HG02798 (cell line): ENCODE measurements at regions not wholly inside any gene's neighbourhood (a gene's known extent, or its start where the extent isn't known, plus 50 kb on each side); places are given as distances from the start of the nearest gene placed in this dataset.

ENCODE experiments used
- ATAC-seq: cut with Tn5 transposase; IDR thresholded peaks from one replicate; pipeline ENCODE4 v1.9.1; 2021; ENCODE audit warnings: mild to moderate bottlenecking; ENCODE audit not compliant: unreplicated experiment, poor library complexity

- ATAC-seq: peak; percentile 80
Observed at GRCh38 chr6:11366183-11366933, 133.9 kb upstream of the NEDD9 start.

GRCh38 chr6:11364971-11365397 lies 132.5 kb upstream of the NEDD9 start:
- ATAC-seq: no peak

- no peak for ATAC-seq
Observed at GRCh38 chr6:11363881-11364576, 131.6 kb upstream of the NEDD9 start.

DNA sequence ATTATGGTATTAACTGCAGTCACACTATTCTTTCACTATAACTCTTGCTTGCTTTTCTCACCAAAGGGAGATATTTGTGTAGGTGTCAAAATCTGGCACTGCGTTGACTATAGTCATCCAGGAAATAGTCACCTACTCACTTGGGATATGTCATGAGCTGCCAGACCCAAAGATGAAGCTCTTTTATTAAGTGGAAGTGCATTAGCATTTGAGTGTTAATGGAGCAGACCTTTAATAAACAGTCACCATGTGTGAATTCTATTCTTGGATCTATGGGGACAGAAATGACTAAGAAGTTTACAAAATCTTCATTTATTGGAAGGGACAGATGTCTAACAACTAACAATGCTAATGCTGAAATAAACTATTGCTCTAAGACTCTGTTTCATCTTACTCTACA lies 130.1 kb upstream of the NEDD9 start:
- no peak for ATAC-seq

DNA sequence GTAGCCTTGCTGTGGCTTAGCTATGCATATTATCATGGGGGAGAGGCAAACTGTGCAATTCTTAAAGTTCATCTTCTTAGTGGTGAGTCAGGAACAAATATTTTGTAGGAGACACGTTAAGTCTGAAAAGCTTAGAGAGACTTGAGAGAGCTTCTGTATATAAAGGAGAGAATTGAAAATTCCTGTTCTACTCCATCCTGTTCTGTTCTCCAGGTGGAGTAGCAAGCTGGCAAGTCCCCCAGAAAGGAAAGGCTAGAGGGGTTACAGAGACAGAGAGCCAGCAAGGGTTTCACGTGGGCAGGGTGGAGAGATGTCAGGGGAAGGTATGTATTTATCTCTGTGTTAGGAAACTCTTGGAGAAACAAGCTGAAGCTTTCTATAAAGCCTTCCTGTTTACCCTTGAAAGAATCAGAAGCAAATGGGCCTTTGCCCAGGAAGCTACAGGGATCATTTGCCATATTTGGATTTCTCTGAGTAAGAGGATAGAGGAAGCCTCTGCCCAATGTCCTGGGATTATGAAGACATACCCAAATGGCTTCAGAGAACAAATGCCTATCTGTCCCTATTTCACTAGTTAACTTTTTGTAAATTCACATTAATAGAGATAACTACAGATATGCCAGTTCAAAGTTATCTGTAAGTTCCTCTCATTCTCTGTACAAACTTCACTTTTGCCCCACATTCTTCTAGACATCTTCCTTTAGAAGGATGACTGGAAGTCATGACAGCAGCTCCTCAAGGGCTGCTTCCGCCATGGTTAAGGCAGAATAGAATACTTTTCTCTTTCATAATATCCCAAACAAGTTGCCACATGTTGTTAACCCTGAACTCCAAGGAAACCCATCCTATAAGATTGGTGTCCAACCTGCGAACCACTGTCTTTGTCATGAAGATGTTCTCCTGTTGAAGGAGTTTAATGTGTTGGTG lies 126.7 kb upstream of the NEDD9 start:
- ATAC-seq: no peak

DNA sequence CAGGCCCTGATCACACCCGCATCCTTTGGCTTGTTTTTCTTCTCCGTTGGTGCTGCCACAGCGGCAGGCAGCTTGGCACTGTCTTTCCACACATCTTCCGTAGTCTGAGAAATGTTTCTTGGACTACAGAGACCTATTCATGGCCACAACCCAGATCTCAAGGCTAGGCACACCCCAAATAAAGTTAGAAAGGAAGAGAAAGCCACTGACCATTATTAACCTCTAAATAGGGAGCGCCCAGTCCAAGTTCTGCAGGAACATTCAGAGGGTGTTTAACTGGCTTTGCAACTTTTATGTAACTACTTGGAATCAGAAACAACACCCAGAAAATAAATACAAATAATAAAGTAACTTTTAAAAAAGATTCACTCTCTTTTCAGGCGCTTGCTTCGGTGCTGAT lies 124.8 kb upstream of the NEDD9 start:
- no peak for ATAC-seq

- ATAC-seq: no peak
Observed at GRCh38 chr6:11356404-11357155, 124.1 kb upstream of the NEDD9 start.

DNA sequence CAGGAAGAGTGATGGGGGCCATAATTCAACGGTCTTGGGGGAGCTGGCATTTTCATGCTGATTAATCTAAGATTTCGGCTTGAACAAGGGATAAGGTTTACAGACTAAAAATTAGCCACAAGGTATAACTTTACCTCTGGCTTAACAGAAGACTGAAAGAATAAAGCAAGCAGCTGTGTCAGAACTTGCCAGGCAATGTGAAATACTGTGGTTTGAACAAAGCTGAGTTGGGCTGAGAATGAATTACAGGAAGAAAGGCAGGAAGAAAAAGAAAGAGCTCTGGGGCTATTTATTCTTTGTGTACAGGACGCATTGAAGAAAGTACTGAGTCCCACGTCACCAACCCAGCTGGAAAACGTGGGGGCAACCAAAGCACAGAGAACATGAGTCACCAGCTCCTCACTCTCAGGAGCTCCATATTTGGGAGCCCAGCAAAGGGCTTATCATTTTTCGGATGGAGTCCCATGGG lies 121.5 kb upstream of the NEDD9 start:
- no peak for ATAC-seq

DNA sequence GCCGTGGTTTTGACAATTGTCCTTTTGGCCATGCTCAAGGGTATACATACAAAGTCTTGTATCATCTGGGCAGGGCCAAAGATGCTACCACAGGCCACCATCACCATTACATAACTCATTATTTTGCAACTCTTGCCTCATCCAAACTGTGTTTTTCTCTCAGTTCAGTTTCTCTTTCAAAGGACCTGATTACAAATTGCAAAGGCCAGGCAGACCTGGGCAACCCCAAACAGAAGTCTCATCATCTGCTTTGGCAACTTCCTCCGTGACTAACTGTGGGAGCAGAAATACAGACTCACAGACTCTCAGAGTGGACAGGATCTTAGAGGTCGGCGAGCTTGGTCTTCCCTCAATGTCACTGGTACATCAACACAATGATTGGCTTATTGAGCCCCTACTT lies 117.8 kb upstream of the NEDD9 start:
- ATAC-seq: no peak

DNA sequence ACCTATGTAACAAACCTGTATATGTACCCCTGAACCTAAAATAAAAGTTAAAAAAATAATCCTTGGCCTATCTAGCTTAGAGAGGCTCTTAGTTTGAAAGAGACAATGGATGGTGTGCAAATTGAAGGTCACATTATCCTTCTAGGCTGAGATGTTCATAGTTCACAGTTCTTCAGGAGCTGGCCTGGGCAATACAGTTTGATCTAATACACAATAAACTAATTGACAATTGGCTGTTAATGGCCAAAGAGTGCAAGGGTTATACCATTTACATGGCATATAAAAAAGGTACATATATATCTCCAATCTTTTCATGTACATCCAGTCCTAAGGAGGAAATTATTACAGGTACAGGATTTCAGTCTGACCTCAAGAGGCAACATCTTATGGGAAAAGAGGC lies 117.4 kb upstream of the NEDD9 start:
- ATAC-seq: no peak

DNA sequence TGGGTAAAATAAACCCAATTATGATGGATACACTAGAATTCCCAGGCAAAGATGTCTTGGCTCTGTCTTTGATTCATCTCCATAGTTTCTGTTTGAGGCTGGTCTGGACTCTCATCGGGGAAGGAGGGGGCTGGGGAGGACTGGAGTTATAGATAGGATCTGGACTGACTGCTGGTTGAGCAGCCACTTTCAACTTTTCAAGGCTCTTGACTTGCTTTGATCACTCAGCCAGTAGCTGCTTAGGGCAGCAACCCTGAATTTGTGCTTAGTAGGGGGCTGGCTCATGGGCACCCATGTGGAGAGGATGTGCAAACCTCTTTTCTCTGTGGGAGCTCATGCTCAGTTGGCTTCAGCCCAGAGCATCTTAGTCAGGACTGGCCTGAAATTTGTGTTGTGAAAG lies 114.0 kb upstream of the NEDD9 start:
- peak; percentile 54 for ATAC-seq

DNA sequence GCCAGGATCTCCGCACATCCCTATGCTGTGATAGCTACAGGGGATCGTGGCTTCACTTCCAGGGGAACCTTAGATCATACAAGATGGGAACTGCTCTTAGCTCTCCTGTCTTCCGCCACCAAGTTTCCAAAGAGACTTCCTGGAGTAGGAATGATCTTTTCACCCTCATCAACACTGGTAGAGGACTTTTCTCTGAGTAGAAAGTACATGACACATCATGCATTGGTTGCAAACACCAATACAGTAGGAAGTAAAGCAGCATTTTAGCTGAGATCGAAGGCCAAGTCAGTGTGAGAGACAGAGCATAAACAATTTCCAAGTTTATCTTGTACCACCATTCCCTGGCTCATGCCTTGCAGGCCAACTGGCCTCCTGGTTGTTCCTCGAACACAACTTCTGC lies 113.1 kb upstream of the NEDD9 start:
- no peak for ATAC-seq

- ATAC-seq: no peak
Observed at GRCh38 chr6:11343963-11344723, 111.7 kb upstream of the NEDD9 start.

DNA sequence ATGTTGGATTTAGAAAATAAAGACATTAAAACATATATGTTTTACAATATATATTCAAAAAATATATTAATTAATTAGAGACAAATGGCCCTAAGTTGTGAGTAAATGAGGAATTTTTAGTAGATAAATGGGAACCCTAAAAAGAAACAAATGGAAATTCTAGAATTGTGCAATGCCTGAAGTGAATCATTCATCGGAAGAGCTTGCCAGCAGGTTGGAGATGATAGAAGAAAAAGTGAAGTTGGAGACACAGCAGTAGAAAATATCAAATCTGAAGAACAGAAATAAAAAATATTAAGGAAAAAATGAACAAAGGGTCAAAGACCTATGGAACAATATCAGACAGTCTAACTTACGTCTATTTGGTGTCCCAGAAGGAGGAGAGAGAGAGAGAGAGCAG lies 109.4 kb upstream of the NEDD9 start:
- ATAC-seq: no peak

DNA sequence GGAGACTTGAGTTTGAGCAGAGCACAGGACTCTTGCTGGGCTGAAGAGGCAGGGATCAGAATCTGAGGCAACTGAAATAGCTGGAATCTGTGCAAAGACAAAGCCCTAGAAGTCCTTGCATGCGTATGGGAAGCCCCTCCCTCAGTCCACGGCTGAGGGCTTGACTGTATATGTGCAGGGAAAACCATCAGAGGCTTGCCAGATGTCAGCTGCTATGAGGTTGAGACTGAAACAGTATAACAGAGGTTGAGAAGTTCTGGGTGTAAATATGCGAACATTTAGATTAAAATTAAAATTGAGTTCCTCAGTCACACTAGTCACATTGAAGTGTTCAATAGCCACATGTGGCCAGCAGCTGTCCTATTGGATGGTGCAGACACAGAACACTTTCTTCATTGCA lies 108.8 kb upstream of the NEDD9 start:
- ATAC-seq: no peak

- ATAC-seq: no peak
Observed at GRCh38 chr6:11339380-11339779, 106.9 kb upstream of the NEDD9 start.

- ATAC-seq: no peak
Observed at GRCh38 chr6:11337306-11337705, 104.8 kb upstream of the NEDD9 start.

DNA sequence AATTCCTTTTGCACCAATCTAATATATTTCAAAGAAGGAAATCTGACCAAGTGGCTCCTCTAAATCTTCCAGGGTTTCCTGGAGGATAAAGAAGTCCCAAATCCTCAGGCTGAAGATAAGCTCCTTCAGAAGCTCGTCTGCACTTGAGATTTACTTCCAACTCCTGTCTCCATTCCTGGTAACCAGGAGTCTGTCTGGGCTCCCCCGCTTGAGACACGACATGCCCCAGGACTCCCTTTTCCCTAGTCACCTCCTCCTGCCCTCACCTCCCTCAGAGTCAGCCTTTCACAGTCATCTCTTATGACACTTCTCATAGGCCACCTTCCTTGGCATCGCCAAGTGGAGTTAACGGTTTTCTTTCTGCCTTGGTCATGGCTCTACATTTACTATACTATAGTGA lies 103.4 kb upstream of the NEDD9 start:
- ATAC-seq: no peak

GRCh38 chr6:11333132-11333849 lies 100.8 kb upstream of the NEDD9 start:
- no peak for ATAC-seq
